HFF-Myc (cell line): ENCODE measurements at regions not wholly inside any gene's neighbourhood (a gene's known extent, or its start where the extent isn't known, plus 50 kb on each side); places are given as distances from the start of the nearest gene placed in this dataset.

Source experiments
- DNase-seq: peaks from one replicate; pipeline ENCODE4 v3.0.0-alpha.2; 2011; ENCODE audit warnings: low read depth; ENCODE audit errors: extremely low read depth
- H3K4me3 ChIP-seq: replicated peaks from 2 replicates; pipeline ENCODE4 v1.5.1; 2011; ENCODE audit warnings: low read depth, mild to moderate bottlenecking, control low read depth, low read length
- CTCF ChIP-seq: IDR thresholded peaks from 2 replicates; pipeline ENCODE4 v1.5.1; 2012; ENCODE audit warnings: mild to moderate bottlenecking, low read depth, low read length, control low read depth; ENCODE audit errors: missing control alignments

GRCh38 chr17:5958850-5959249, 111.3 kb upstream of the WSCD1 start:
- no peak for DNase-seq
- TF ChIP-seq CTCF = no peak
- no peak overlapping the region for H3K4me3 ChIP-seq

GRCh38 chr17:5962371-5962770, 107.8 kb upstream of the WSCD1 start:
- no peak overlapping the region for H3K4me3 ChIP-seq
- no peak for DNase-seq
- TF ChIP-seq CTCF = no peak

- no peak for TF ChIP-seq CTCF
- H3K4me3 ChIP-seq = no peak overlapping the region
- no peak for DNase-seq
Observed at GRCh38 chr17:5971969-5972368, 98.2 kb upstream of the WSCD1 start.

- DNase-seq = no peak
- TF ChIP-seq CTCF = no peak
- H3K4me3 ChIP-seq = no peak overlapping the region
Observed at GRCh38 chr17:5973410-5973809, 96.8 kb upstream of the WSCD1 start.

- no peak overlapping the region for H3K4me3 ChIP-seq
- DNase-seq = no peak
- TF ChIP-seq CTCF = no peak
Observed at GRCh38 chr17:5975661-5976060, 94.5 kb upstream of the WSCD1 start.

- no peak for TF ChIP-seq CTCF
- no peak overlapping the region for H3K4me3 ChIP-seq
- no peak for DNase-seq
Observed at GRCh38 chr17:5976251-5976650, 93.9 kb upstream of the WSCD1 start.

GRCh38 chr17:5978496-5978895, 91.7 kb upstream of the WSCD1 start:
- H3K4me3 ChIP-seq = no peak overlapping the region
- no peak for DNase-seq
- TF ChIP-seq CTCF = no peak
